Stimulated activated CD4-positive, alpha-beta T cell treated with anti-CD3 and anti-CD28 coated beads, Interleukin-15, amount 100 ng/mL, for 1 hour (primary cell): ENCODE measurements at regions not wholly inside any gene's neighbourhood (a gene's known extent, or its start where the extent isn't known, plus 50 kb on each side); places are given as distances from the start of the nearest gene placed in this dataset.

Experiments used
- DNase-seq, 2 donors: peaks; one replicate each; pipeline ENCODE4 v3.0.0-alpha.2; 2020; ENCODE audit warnings: low read depth in 1 of 2, low spot score in 1 of 2

DNA sequence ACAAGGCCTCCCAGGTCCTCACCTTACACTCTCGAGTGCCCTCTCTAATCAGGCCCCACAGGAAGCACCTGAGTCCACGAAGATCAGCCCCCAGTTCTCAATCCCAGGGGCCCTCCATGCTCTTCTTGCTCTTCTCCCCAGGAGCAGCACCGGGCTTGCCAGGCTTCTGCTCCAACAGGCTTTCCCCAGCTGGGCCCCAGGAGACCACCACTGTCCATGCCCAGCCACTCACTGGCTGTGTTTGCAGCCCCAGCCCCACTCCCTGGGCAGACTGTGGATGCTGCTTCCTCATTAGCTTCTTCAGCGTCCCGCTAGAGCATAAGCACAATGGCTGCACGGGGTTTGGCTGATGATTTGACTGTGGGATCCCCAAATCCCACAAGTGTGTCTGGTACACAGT, 781.9 kb downstream of the GALR1 start:
- no peak for DNase-seq

GRCh38 chr18:78031991-78032390, 782.3 kb downstream of the GALR1 start:
- DNase-seq = no peak

GRCh38 chr18:78032574-78032973, 782.9 kb downstream of the GALR1 start:
- no peak for DNase-seq

DNA sequence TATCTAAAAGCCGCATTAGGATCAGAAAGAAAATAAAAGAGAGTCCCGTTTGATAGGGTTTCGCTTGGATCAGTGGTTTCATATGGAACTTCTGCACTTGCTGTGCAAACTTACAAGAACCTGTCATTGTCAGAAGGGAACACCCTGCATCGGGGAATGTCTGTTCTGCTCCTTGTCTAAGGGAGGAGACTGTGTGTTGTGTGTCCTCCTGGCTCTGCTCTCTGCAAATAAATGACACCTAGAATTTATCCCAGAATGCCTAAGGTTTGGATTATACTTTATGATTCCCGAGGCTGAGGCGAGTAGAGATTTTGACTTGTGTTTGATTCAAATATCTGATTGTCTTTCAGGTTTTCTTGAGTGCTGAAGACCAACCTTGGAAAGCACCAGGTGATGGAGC, 785.1 kb downstream of the GALR1 start:
- DNase-seq = no peak

- DNase-seq = no peak
These were observed 791.6 kb downstream of the GALR1 start for GRCh38 chr18:78041218-78041617.

- no peak for DNase-seq
These were observed 797.0 kb downstream of the GALR1 start for GRCh38 chr18:78046631-78047030.

GRCh38 chr18:78049281-78049680, 799.6 kb downstream of the GALR1 start:
- DNase-seq = no peak

DNA sequence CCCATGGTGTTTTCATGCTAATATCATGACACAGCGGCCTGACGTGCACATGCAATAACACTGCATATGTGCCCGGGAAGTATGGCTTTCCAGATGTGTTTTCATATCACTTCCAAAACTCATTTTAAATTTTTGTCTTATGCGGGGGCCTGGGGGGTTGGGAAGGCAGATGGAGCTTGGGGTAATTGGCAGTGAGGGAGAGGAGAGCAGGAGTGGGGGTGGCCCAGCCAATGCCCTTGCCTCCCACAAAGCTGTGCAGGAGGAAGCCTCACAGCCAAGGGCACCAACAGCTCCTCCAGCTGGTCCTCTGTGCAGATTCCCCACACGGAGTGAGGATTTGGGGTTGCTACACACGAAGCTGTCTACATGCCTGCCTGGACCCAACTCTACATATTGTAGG, 805.2 kb downstream of the GALR1 start:
- no peak for DNase-seq

- DNase-seq = no peak
These were observed 806.4 kb downstream of the GALR1 start for GRCh38 chr18:78056011-78056410.

DNA sequence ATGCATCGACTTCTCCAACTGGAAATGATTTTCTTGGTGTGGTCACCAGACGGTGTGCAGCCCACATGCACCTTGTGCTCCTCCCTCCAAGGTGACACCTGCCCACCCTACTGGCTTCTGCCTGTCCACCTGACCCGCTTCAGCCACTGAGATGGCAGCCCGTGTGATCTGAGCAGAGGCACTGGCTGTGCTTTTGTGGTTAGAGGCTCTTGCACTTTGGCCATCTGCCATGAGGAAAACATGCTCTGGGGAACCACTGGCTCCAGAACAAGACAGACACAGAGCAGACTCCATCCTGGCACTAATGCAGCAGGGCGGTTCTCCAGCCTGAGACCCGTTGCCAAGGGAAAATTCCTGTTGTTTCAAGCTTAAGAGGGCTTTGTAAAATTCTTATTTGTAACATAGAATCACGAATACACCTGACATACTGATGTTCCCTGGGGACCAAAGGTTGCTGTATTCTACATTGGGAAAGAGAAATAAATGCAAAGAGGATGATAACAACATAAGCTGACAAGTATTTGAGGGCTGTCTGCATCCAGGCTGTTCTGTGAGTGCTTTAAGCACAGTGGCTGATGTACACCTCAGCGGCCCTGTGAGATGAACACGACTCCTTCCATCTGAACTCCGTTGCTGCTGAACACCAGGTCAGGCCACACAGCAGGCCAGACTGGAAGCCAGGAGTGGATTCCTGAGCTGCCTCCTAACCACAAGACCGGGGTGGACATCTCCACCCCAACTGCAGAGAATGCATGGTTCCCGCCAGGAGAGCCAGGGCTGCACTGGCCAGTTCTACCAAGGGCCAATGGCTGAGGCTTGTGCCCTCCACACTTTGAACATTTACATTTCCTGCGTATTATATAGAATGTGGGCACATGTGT, 820.4 kb downstream of the GALR1 start:
- no peak for DNase-seq

DNA sequence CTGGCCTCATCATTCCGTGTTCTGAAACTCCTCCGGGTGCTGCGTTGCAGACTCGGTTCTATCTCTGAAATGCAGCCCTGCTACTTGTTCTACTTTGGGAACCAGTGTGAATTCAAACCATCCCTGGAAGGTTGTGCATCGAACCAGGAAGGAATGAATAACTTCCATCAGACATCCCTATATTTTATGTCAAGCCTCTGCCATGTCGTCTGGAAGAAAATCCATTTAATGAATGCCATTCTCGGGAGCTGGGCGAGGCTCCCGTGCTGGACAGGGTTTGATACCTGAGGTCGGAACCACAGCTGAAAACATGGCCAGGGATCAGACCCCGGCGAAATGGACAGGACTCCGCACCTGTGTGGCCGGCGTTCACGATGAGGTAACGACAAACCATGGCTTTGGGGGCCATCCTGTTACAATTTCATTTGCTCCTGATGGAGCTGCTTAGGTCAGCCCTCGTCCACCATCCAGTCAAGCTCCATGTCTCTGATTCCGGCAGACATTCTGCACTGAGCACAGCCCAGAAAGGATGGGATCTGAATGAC, 821.6 kb downstream of the GALR1 start:
- DNase-seq = no peak

- DNase-seq = no peak
These were observed 822.1 kb downstream of the GALR1 start for GRCh38 chr18:78071776-78072175.

DNA sequence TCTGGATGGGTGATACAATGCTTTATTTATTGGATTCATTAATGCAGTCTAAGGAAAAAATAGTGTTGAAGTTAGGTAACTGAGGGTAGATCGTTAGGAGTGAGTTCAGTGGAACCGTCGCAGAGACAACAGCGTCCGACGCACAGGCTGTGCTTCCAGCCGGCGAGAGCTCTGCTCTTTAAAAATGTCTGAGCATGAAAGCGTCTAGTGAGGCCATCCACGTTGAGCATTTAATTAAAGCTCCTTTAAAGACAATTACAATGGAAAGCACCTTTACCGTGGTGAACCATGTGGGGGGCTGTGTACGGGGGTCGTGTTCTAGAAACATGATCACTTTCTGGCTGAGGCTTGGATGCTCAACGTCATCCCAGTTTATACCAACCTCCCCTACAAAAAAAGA, 822.7 kb downstream of the GALR1 start:
- DNase-seq = no peak

DNA sequence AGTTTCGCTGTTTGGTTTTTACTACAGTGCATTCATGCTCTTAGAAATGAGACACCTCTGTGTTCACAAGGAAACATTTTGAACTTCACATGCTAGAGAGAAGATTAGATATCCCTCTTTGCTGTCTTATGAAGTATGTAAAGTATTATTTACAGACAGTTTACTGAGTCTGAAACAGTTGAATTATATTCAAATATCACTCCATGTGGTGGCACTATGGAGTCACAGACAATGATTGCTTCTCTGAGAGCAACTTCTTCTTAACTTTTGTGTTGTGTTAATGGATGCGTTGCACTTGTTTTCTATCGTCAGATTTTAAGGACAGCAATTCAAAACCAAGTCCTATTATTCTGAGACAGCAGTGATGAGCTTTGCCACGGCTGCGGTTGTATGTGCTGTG, 823.6 kb downstream of the GALR1 start:
- no peak for DNase-seq

- DNase-seq = no peak
These were observed 824.9 kb downstream of the GALR1 start for GRCh38 chr18:78074400-78075020.

DNA sequence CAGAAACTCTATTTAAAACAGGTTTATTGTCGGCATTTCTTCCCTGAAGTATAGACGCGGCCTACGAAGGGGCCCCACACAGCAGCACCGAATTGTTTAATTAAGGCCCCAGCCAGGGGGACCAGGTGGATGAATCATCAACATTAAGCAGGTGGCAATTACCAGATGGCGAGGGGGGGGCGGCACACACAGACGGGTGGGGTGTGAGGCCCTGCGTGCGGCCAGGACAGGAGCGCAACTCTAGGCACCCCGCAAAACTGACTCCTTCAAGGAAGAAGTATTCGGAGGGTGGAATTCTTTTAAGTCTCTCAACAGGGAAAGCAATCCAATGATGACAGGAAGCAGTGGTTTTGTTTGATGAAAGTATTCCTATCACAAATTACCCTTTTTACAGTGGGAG, 830.4 kb downstream of the GALR1 start:
- DNase-seq = no peak

DNA sequence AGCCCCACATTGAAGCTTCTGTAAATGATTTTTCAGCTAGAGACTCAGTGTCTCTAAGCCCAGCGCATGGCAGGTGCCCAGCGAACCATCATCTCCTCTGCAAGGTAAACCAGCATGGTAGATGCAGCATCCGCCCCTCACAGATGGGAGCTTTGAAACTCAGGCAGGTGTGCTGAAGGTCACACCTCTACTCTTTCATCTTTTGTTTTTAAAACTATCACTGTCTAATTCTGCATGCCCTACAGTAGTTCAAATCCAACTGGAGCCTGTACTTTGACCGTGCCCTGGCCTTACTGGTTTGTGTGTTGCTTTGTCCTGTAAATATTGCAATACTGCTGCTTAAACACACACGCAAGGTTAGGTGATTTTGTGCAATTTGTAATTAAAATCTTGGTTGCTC, 831.1 kb downstream of the GALR1 start:
- DNase-seq = no peak

DNA sequence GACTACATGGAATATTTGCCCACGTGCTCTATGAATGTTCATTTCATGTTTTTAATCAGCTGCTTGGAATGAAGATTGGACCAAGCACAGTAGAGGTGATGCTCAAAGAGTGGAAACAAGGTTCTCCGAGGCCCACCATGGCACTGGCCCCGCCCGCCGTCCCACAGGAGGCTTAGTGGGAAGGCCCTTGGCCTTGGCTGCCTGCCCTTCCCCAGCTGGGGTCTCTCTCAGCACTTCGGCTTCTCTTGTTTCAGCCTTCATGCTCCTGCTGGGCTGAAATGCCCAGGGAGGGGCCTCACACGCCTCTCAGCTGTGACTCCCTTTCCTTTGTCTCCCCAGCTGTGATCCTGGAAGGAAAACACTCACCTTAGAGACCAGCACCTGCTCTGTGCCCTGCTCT, 833.2 kb downstream of the GALR1 start:
- no peak for DNase-seq

- DNase-seq = no peak
These were observed 835.9 kb downstream of the GALR1 start for GRCh38 chr18:78085241-78086185.

DNA sequence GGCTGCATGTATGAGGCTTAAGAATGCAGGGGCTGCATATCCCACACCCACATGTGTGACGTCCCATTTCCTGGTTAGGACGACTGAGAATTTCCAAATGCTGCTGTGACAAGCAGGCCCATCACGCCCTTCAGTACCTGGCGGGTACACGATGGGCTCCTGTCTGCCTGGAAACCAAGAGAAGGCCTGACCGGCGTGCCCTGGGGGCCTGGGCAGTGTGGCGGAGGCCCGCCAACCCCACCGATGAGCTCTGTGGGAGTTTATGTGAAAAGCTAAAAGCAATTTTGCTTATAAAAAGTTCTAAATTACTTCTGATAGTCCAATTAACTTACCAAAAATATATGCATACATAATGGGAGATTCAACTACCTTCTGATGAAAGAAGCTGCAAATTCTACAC, 837.3 kb downstream of the GALR1 start:
- DNase-seq = no peak

DNA sequence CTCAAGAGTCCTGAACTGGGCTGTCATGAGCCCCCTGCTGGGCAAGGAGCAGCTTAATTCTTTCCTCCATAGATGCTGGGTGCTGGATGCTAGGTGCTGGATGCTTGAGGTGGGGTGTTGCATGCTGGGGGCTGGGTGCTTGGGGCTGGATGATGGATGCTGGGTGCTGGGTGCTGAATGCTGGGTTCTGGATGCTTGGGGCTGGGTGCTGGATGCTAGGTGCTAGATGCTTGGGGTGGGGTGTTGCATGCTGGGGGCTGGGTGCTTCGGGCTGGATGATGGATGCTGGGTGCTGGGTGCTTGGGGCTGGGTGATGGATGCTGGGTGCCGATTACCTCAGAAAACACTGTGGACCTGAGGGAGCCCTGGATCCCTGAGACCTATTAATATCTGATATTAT, 837.7 kb downstream of the GALR1 start:
- DNase-seq = no peak
